Omental fat pad (tissue), 1 donor: ENCODE measurements at regions not wholly inside any gene's neighbourhood (a gene's known extent, or its start where the extent isn't known, plus 50 kb on each side); places are given as distances from the start of the nearest gene placed in this dataset.
"Not testable (repeated sequence)": the region's sequence is repeated elsewhere in the genome, so short reads cannot be mapped to it uniquely, and the experiment has no call there.

ENCODE experiments used
- ATAC-seq: fragments of 150-250 bp; one replicate; pipeline ENCODE4 v1.9.1; 2016; ENCODE audit warnings: mild to moderate bottlenecking, moderate library complexity; ENCODE audit not compliant: low FRiP score
- DNase-seq: peaks from one replicate; pipeline ENCODE4 v3.0.0-alpha.2; 2019; ENCODE audit warnings: low spot score

- not testable (repeated sequence) for DNase-seq, ATAC-seq
These were observed 51.4 kb upstream of the NEK3 start for GRCh38 chr13:52210564-52211415.
